H1 (cell line): ENCODE measurements at regions not wholly inside any gene's neighbourhood (a gene's known extent, or its start where the extent isn't known, plus 50 kb on each side); places are given as distances from the start of the nearest gene placed in this dataset.
A peak's percentile ranks its signal among the peaks of the same experiment; 100 is the strongest.

Experiments used
- CTCF ChIA-PET: fragments of 300-600 bp; sonication (Branson Sonifier 250); formaldehyde crosslinking; loops from one replicate; lab custom pipeline; 2021; ENCODE audit not compliant: partially characterized antibody; lab: Charles Lee
- POLR2A ChIA-PET: fragments of 300-600 bp; sonication (Branson Sonifier 250); formaldehyde crosslinking; loops from one replicate; lab custom pipeline; 2021; ENCODE audit warnings: inconsistent platforms; ENCODE audit not compliant: partially characterized antibody; lab: Charles Lee
- DNase-seq, 2 experiments: peaks; one replicate each; pipeline versions ENCODE4 v3.0.0 to v3.0.0-alpha.2; 2010 to 2022; ENCODE audit warnings: low spot score in 2 of 2, low read depth in 1 of 2, mixed read lengths in 1 of 2
- FAIRE-seq: peaks from 2 replicates; lab custom pipeline; 2011; peaks lifted over from hg19 to GRCh38; lab: Jason Lieb, UNC
- H2AFZ ChIP-seq: 2 replicates; pipeline ENCODE4 v1.8.1; 2012; ENCODE audit warnings: low read length, inconsistent platforms
- H2AK5ac ChIP-seq: 2 replicates; pipeline ENCODE4 v1.6.1; 2013; ENCODE audit warnings: low read depth, low read length
- H2BK120ac ChIP-seq: replicated peaks from 2 replicates; pipeline ENCODE3; 2013; ENCODE audit warnings: low read depth, low read length, inconsistent platforms
- H2BK12ac ChIP-seq: 2 replicates; pipeline ENCODE4 v1.6.1; 2013; ENCODE audit warnings: low read depth, low read length
- H2BK15ac ChIP-seq: 2 replicates; pipeline ENCODE4 v1.6.1; 2013; ENCODE audit warnings: low read length
- H2BK20ac ChIP-seq: 2 replicates; pipeline ENCODE4 v1.6.1; 2013; ENCODE audit warnings: low read length
- H2BK5ac ChIP-seq: 2 replicates; pipeline ENCODE4 v1.6.1; 2013; ENCODE audit warnings: low read depth, low read length
- H3K14ac ChIP-seq: 2 replicates; pipeline ENCODE4 v1.6.1; 2013; ENCODE audit warnings: inconsistent platforms; ENCODE audit not compliant: insufficient read length
- H3K18ac ChIP-seq: 2 replicates; pipeline ENCODE4 v1.6.1; 2013; ENCODE audit warnings: low read length; ENCODE audit errors: extremely low read depth
- H3K23ac ChIP-seq: 2 replicates; pipeline ENCODE4 v1.6.1; 2013; ENCODE audit warnings: inconsistent platforms; ENCODE audit not compliant: insufficient read length
- H3K23me2 ChIP-seq: 2 replicates; pipeline ENCODE4 v1.6.1; 2013; ENCODE audit warnings: low read depth, low read length
- H3K27ac ChIP-seq: 2 replicates; pipeline ENCODE4 v1.6.1; 2011; ENCODE audit warnings: low read depth, low read length, inconsistent platforms
- H3K27me3 ChIP-seq, 4 experiments: replicated peaks in 1 of 4; 1 replicate in 1 of 4; 2 replicates in 3 of 4; pipeline versions ENCODE4 v1.6.1 to v1.8.1; 2011 to 2013; ENCODE audit warnings: low read length in 3 of 4, mild to moderate bottlenecking in 3 of 4, inconsistent platforms in 2 of 4, mixed read lengths in 2 of 4, moderate library complexity in 1 of 4; ENCODE audit not compliant: control insufficient read depth in 3 of 4, insufficient read depth in 3 of 4; ENCODE audit errors: extremely low read depth in 1 of 4
- H3K36me3 ChIP-seq, 4 experiments: 2 replicates each; pipeline versions ENCODE4 v1.6.1 to v1.8.1; 2011 to 2013; ENCODE audit warnings: mild to moderate bottlenecking in 4 of 4, low read length in 3 of 4, moderate library complexity in 2 of 4, control low read depth in 1 of 4, inconsistent platforms in 1 of 4; ENCODE audit not compliant: insufficient read depth in 4 of 4, control insufficient read depth in 2 of 4
- H3K4ac ChIP-seq: replicated peaks from 2 replicates; pipeline ENCODE3; 2013; ENCODE audit warnings: low read length, low read depth, mixed read lengths, inconsistent platforms; ENCODE audit not compliant: insufficient read length
- H3K4me1 ChIP-seq, 4 experiments: replicated peaks in 1 of 4; 1 replicate in 1 of 4; 2 replicates in 3 of 4; pipeline versions ENCODE4 v1.6.1 to v1.8.1; 2011 to 2013; ENCODE audit warnings: low read length in 3 of 4, inconsistent platforms in 2 of 4, mixed read lengths in 1 of 4; ENCODE audit not compliant: insufficient read depth in 4 of 4, control insufficient read depth in 3 of 4
- H3K4me2 ChIP-seq, 2 experiments: 2 replicates each; pipeline versions ENCODE4 v1.6.1 to v1.8.1; 2011 to 2013; ENCODE audit warnings: low read depth in 2 of 2, low read length in 2 of 2, control low read depth in 1 of 2, inconsistent platforms in 1 of 2, mild to moderate bottlenecking in 1 of 2; ENCODE audit not compliant: insufficient read depth in 1 of 2
- H3K4me3 ChIP-seq, 4 experiments: fragments of 200-600, 300-600 bp in 1 of 4; sonication (generic), shearing (Covaris generic), sonication (Bioruptor Twin) in 1 of 4; 2 replicates each; pipeline versions ENCODE4 v1.5.1 to v1.8.1; 2011 to 2016; ENCODE audit warnings: low read length in 4 of 4, low read depth in 3 of 4, control low read depth in 2 of 4, inconsistent platforms in 2 of 4, mild to moderate bottlenecking in 2 of 4, mixed read lengths in 1 of 4, moderate library complexity in 1 of 4; ENCODE audit not compliant: insufficient read depth in 2 of 4; ENCODE audit errors: extremely low read depth in 1 of 4
- H3K56ac ChIP-seq: replicated peaks from 2 replicates; pipeline ENCODE3; 2013; ENCODE audit warnings: low read depth, mild to moderate bottlenecking, mixed read lengths, low read length, inconsistent platforms; ENCODE audit not compliant: insufficient read length
- H3K79me1 ChIP-seq: 2 replicates; pipeline ENCODE4 v1.6.1; 2013; ENCODE audit warnings: low read depth, low read length, control low read depth
- H3K79me2 ChIP-seq, 2 experiments: 2 replicates each; pipeline versions ENCODE4 v1.6.1 to v1.8.1; 2012 to 2013; ENCODE audit warnings: low read length in 2 of 2, mild to moderate bottlenecking in 2 of 2, inconsistent platforms in 1 of 2; ENCODE audit not compliant: insufficient read depth in 2 of 2, control insufficient read depth in 1 of 2
- H3K9ac ChIP-seq, 4 experiments: replicated peaks in 1 of 4; 1 replicate in 1 of 4; 2 replicates in 3 of 4; pipeline versions ENCODE4 v1.6.1 to v1.8.1; 2011 to 2013; ENCODE audit warnings: low read depth in 3 of 4, low read length in 3 of 4, control low read depth in 2 of 4, mild to moderate bottlenecking in 2 of 4, moderate library complexity in 2 of 4, inconsistent platforms in 1 of 4; ENCODE audit errors: extremely low read depth in 1 of 4
- H3K9me3 ChIP-seq, 2 experiments: 2 replicates each; pipeline versions ENCODE4 v1.6.1 to v1.8.1; 2012 to 2013; ENCODE audit warnings: mild to moderate bottlenecking in 2 of 2, moderate library complexity in 2 of 2, control low read depth in 1 of 2, inconsistent platforms in 1 of 2, low read depth in 1 of 2, low read length in 1 of 2, mixed read lengths in 1 of 2; ENCODE audit not compliant: insufficient read depth in 2 of 2
- H4K20me1 ChIP-seq, 2 experiments: replicated peaks in 1 of 2; 2 replicates each; pipeline versions ENCODE3 to v1.8.1; 2011 to 2013; ENCODE audit warnings: inconsistent platforms in 2 of 2, low read length in 2 of 2, mild to moderate bottlenecking in 1 of 2; ENCODE audit not compliant: insufficient read depth in 2 of 2, control insufficient read depth in 1 of 2
- H4K5ac ChIP-seq: 2 replicates; pipeline ENCODE4 v1.6.1; 2013; ENCODE audit warnings: low read length, low read depth, mixed read lengths, inconsistent platforms; ENCODE audit not compliant: insufficient read length
- H4K8ac ChIP-seq: 2 replicates; pipeline ENCODE4 v1.8.0; 2013; ENCODE audit warnings: mild to moderate bottlenecking, moderate library complexity, low read length, inconsistent platforms; ENCODE audit not compliant: insufficient read depth; ENCODE audit errors: extremely low read depth
- H4K91ac ChIP-seq: replicated peaks from 2 replicates; pipeline ENCODE3; 2013; ENCODE audit warnings: low read length, mixed read lengths, inconsistent platforms; ENCODE audit not compliant: insufficient read length
- ATF3 ChIP-seq: IDR thresholded peaks from 2 replicates; pipeline ENCODE4 v1.6.1; 2011; ENCODE audit warnings: low read depth, mild to moderate bottlenecking, low read length; ENCODE audit not compliant: insufficient read depth
- BCL11A ChIP-seq, 2 experiments: IDR thresholded peaks; one replicate each; pipeline ENCODE4 v1.6.1; 2011; ENCODE audit warnings: low read depth in 2 of 2, low read length in 2 of 2, mild to moderate bottlenecking in 2 of 2
- JUND ChIP-seq: IDR thresholded peaks from 2 replicates; pipeline ENCODE4 v1.6.1; 2011; ENCODE audit warnings: mild to moderate bottlenecking, improper control_type of control experiment, low read length
- TAF7 ChIP-seq: optimal IDR thresholded peaks from 2 replicates; pipeline ENCODE3; 2011; ENCODE audit warnings: low read depth, mild to moderate bottlenecking, inconsistent platforms, low read length, moderate library complexity, borderline replicate concordance
- TBP ChIP-seq: IDR thresholded peaks from 2 replicates; pipeline ENCODE4 v1.6.1; 2011; ENCODE audit warnings: low read depth, low read length, improper control_type of control experiment
- WGBS, 2 experiments: shearing (Covaris generic) in 1 of 2; methylation state at CpG; one replicate each; pipeline versions ENCODE4 v1.1.6 to v1.1.7; 2013 to 2015; ENCODE audit warnings: low lambda C conversion rate in 2 of 2, mixed read lengths in 2 of 2, inconsistent platforms in 1 of 2, low coverage in 1 of 2, missing lambda C conversion rate in 1 of 2; ENCODE audit not compliant: insufficient replicate concordance in 2 of 2, insufficient coverage in 1 of 2, insufficient read length in 1 of 2; ENCODE audit errors: extremely low coverage in 1 of 2, missing lambda C conversion rate in 1 of 2; 5-methylcytosine and 5-hydroxymethylcytosine counted together
- TF ChIP-seq, protein P1 (sequence below): IDR thresholded peaks from 2 replicates; pipeline ENCODE4 v1.6.1; 2012; ENCODE audit warnings: inconsistent platforms

- Histone ChIP-seq H2BK15ac (no peak overlapping the region), H3K4ac (no peak overlapping the region), H3K23ac (no peak overlapping the region), H3K4me1 (peaks cover 2 to 8% (median 6%) of the 10 kb centered on the region in 4 experiments; a peak in 5 of 7 replicates), H3K27ac (no peak overlapping the region), H3K18ac (no peak overlapping the region), H2BK12ac (no peak overlapping the region), H3K27me3 (no peaks in the 10 kb centered on the region), H3K23me2 (no peaks in the 10 kb centered on the region), H4K5ac (no peak overlapping the region), H4K8ac (no peak overlapping the region), H3K14ac (no peak overlapping the region), H3K79me1 (no peaks in the 10 kb centered on the region), H3K56ac (no peak overlapping the region), H3K9ac (no peak overlapping the region), H3K4me2 (no peak overlapping the region), H2BK120ac (no peak overlapping the region), H4K91ac (no peak overlapping the region), H3K79me2 (no peaks in the 10 kb centered on the region), H3K9me3 (no peaks in the 10 kb centered on the region), H2AFZ (no peak overlapping the region), H3K36me3 (no peaks in the 10 kb centered on the region), H4K20me1 (no peaks in the 10 kb centered on the region), H3K4me3 (no peak overlapping the region), H2BK20ac (no peak overlapping the region), H2BK5ac (no peak overlapping the region), H2AK5ac (no peak overlapping the region)
- ChIA-PET CTCF (interaction anchor here (0.9 to 1.0 kb wide), 2 partner anchors 14 to 22 kb away, joined by 3 read pairs; no protein-coding TSS in a partner anchor), POLR2A (interaction anchor here (0.6 kb wide), 1 partner anchor 11 kb away, joined by 3 read pairs; no protein-coding TSS in a partner anchor)
- WGBS, 2 experiments, result 86% methylated on average over 2 of the region's 2 CpGs; no CpG with 5 or more reads in 1 of the 2 experiments
- TF ChIP-seq JUND (no peak), TBP (no peak), TAF7 (no peak), BCL11A (IDR thresholded peaks at IDR 0.05; ENCODE audit: low read depth in 2 of 2, low read length in 2 of 2) (no peak), ATF3 (no peak)
- TF ChIP-seq, protein P1, sequence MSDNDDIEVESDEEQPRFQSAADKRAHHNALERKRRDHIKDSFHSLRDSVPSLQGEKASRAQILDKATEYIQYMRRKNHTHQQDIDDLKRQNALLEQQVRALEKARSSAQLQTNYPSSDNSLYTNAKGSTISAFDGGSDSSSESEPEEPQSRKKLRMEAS, result 0 out of 2 replicates have a peak, but pooled peaks have one; percentile 28
- DNase-seq (no peak), FAIRE-seq (no peak)
Observed at GRCh38 chr2:138183705-138184104, 219.4 kb downstream of the HNMT start.
